ENCODE measurements at regions not wholly inside any gene's neighbourhood (a gene's known extent, or its start where the extent isn't known, plus 50 kb on each side); places are given as distances from the start of the nearest gene placed in this dataset.
"Not testable (repeated sequence)": the region's sequence is repeated elsewhere in the genome, so short reads cannot be mapped to it uniquely, and the experiment has no call there.

GRCh38 chr12:102726686-102727085 is 190.4 kb downstream of the PAH start:
- DNase-seq: no peak

GRCh38 chr12:102722147-102722546 is 194.9 kb downstream of the PAH start:
- no peak for DNase-seq

GRCh38 chr12:102708108-102708507 is 208.9 kb downstream of the PAH start:
- no peak for DNase-seq

GRCh38 chr12:102702447-102703114 is 214.5 kb downstream of the PAH start:
- peak; percentile 30 for DNase-seq

GRCh38 chr12:102696045-102696444 is 215.7 kb upstream of the IGF1 start:
- DNase-seq: no peak

GRCh38 chr12:102694903-102695302 is 214.5 kb upstream of the IGF1 start:
- DNase-seq: no peak

- no peak for DNase-seq
These were observed 211.6 kb upstream of the IGF1 start for GRCh38 chr12:102691773-102692555.

- no peak for DNase-seq
These were observed 209.9 kb upstream of the IGF1 start for GRCh38 chr12:102690253-102690652.

- DNase-seq: no peak
These were observed 209.3 kb upstream of the IGF1 start for GRCh38 chr12:102689701-102690100.

GRCh38 chr12:102687523-102687922 is 207.2 kb upstream of the IGF1 start:
- no peak for DNase-seq

- no peak for DNase-seq
These were observed 205.5 kb upstream of the IGF1 start for GRCh38 chr12:102685841-102686240.

- no peak for DNase-seq
These were observed 204.8 kb upstream of the IGF1 start for GRCh38 chr12:102685172-102685571.

GRCh38 chr12:102682366-102683289 is 202.3 kb upstream of the IGF1 start:
- DNase-seq: no peak

- no peak for DNase-seq
These were observed 201.4 kb upstream of the IGF1 start for GRCh38 chr12:102681747-102682146.

- no peak for DNase-seq
These were observed 200.9 kb upstream of the IGF1 start for GRCh38 chr12:102681309-102681708.

GRCh38 chr12:102680304-102680703 is 199.9 kb upstream of the IGF1 start:
- no peak for DNase-seq

GRCh38 chr12:102676812-102677211 is 196.4 kb upstream of the IGF1 start:
- DNase-seq: no peak

- no peak for DNase-seq
These were observed 195.3 kb upstream of the IGF1 start for GRCh38 chr12:102675672-102676071.

GRCh38 chr12:102673606-102674005 is 193.2 kb upstream of the IGF1 start:
- DNase-seq: no peak

GRCh38 chr12:102672212-102672611 is 191.8 kb upstream of the IGF1 start:
- not testable (repeated sequence) for DNase-seq

GRCh38 chr12:102669056-102669455 is 188.7 kb upstream of the IGF1 start:
- DNase-seq: no peak

GRCh38 chr12:102666176-102666575 is 185.8 kb upstream of the IGF1 start:
- not testable (repeated sequence) for DNase-seq

GRCh38 chr12:102659200-102659911 is 179.0 kb upstream of the IGF1 start:
- no peak for DNase-seq

All from midbrain (tissue), 1 donor.